Vagina (tissue), 2 donors: ENCODE measurements at regions not wholly inside any gene's neighbourhood (a gene's known extent, or its start where the extent isn't known, plus 50 kb on each side); places are given as distances from the start of the nearest gene placed in this dataset.

ENCODE experiments used
- DNase-seq, 2 donors: peaks; one replicate each; pipeline ENCODE4 v3.0.0-alpha.2; 2017; ENCODE audit errors: extremely low spot score in 2 of 2
- H3K27ac ChIP-seq: fragments of 200-600 bp; sonication (generic); one replicate; pipeline ENCODE4 v1.5.1; 2019
- H3K27me3 ChIP-seq: fragments of 200-600 bp; sonication (generic); one replicate; pipeline ENCODE4 v1.5.1; 2019
- H3K36me3 ChIP-seq, 2 donors: fragments of 200-600 bp; sonication (generic); one replicate each; pipeline ENCODE4 v1.5.1; 2017 to 2019
- H3K4me1 ChIP-seq: fragments of 200-600 bp; sonication (generic); one replicate; pipeline ENCODE4 v1.5.1; 2019
- H3K4me3 ChIP-seq, 2 donors: fragments of 200-600 bp; sonication (generic); 1 replicate in 1 of 2; 2 replicates in 1 of 2; pipeline ENCODE4 v1.5.1; 2016 to 2019
- H3K9me3 ChIP-seq: fragments of 200-600 bp; sonication (generic); one replicate; pipeline ENCODE4 v1.5.1; 2019
- POLR2A ChIP-seq, 2 donors: fragments of 450-650 bp; IDR thresholded peaks; one replicate each; pipeline ENCODE4 v1.6.1; 2017; ENCODE audit warnings: antibody characterized with exemption in 2 of 2, mild to moderate bottlenecking in 2 of 2, moderate library complexity in 2 of 2
- POLR2AphosphoS5 ChIP-seq, 2 donors: sonication (generic); formaldehyde crosslinking; IDR thresholded peaks; one replicate each; pipeline ENCODE4 v1.9.0; 2017; ENCODE audit warnings: antibody characterized with exemption in 2 of 2, mild to moderate bottlenecking in 2 of 2, low read depth in 1 of 2; ENCODE audit not compliant: insufficient read depth in 1 of 2
- intact Hi-C: fragments of 100-400 bp; cut with DNase I; formaldehyde crosslinking; loops from one replicate; pipeline ENCODE4 v1.15.1; 2023
- TF ChIP-seq, protein P1 (sequence below), 3 experiments: fragments of 450-650 bp in 2 of 3; fragments of 200-600 bp in 1 of 3; sonication (generic) in 1 of 3; IDR thresholded peaks; one replicate each; pipeline ENCODE4 v1.5.1; 2017 to 2019; ENCODE audit warnings: antibody characterized with exemption in 3 of 3, mild to moderate bottlenecking in 2 of 3, moderate library complexity in 2 of 3

DNA sequence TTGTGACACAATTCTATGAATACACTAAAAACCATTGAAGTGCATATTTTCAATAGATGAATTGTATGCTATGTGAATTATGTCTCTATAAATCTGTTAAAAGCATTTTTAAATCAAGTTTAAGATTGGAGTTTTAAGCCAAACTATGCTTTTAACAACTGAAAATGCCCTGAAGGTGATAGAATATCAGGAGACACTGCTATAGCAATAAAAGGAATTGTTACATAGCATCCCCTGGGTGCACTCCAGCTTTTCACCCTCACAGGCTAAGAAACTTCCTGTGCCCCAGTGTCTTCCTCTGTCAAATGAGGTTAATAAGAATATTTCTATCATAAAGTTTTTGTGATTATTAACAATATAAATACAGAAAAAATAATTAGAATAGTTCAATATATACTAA, 472.7 kb upstream of the TMPO start:
- no peak for TF ChIP-seq POLR2AphosphoS5 (IDR thresholded peaks at IDR 0.05; ENCODE audit: insufficient read depth in 1 of 2, low read depth in 1 of 2)
- TF ChIP-seq POLR2A (IDR thresholded peaks at IDR 0.05) = no peak
- TF ChIP-seq, protein P1, sequence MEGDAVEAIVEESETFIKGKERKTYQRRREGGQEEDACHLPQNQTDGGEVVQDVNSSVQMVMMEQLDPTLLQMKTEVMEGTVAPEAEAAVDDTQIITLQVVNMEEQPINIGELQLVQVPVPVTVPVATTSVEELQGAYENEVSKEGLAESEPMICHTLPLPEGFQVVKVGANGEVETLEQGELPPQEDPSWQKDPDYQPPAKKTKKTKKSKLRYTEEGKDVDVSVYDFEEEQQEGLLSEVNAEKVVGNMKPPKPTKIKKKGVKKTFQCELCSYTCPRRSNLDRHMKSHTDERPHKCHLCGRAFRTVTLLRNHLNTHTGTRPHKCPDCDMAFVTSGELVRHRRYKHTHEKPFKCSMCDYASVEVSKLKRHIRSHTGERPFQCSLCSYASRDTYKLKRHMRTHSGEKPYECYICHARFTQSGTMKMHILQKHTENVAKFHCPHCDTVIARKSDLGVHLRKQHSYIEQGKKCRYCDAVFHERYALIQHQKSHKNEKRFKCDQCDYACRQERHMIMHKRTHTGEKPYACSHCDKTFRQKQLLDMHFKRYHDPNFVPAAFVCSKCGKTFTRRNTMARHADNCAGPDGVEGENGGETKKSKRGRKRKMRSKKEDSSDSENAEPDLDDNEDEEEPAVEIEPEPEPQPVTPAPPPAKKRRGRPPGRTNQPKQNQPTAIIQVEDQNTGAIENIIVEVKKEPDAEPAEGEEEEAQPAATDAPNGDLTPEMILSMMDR (IDR thresholded peaks at IDR 0.05) = no peak
- no peak for DNase-seq
- Histone ChIP-seq H3K4me3 (no peak overlapping the region), H3K36me3 (no peaks in the 10 kb centered on the region), H3K27me3 (no peaks in the 10 kb centered on the region), H3K4me1 (no peaks in the 10 kb centered on the region), H3K9me3 (no peaks in the 10 kb centered on the region), H3K27ac (no peak overlapping the region)
- intact Hi-C loops = no loop called here

DNA sequence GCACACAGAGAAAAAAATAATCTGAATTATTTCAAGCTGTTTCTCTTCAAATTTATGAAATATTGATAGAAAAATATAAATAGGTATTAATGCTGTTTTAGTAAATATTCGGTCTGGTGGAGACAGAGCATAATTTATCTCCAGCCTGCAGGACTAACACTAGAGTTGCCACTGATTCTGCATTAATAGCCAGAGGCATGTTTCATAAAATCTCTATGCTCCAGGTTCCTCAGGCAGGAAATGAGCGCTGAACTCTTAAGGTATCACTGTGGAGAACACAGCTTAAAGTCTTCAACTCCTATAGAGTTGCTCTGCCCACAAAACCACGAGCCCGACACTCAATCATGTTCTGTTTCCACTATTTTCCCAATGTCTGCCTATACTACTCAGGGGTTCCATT, 470.0 kb upstream of the TMPO start:
- intact Hi-C loops = no loop called here
- H3K4me1 ChIP-seq = no peaks in the 10 kb centered on the region
- no peaks in the 10 kb centered on the region for H3K9me3 ChIP-seq
- no peak overlapping the region for H3K4me3 ChIP-seq
- H3K27ac ChIP-seq = no peak overlapping the region
- no peaks in the 10 kb centered on the region for H3K27me3 ChIP-seq
- no peaks in the 10 kb centered on the region for H3K36me3 ChIP-seq
- TF ChIP-seq, protein P1 (IDR thresholded peaks at IDR 0.05) = no peak
- DNase-seq = no peak

DNA sequence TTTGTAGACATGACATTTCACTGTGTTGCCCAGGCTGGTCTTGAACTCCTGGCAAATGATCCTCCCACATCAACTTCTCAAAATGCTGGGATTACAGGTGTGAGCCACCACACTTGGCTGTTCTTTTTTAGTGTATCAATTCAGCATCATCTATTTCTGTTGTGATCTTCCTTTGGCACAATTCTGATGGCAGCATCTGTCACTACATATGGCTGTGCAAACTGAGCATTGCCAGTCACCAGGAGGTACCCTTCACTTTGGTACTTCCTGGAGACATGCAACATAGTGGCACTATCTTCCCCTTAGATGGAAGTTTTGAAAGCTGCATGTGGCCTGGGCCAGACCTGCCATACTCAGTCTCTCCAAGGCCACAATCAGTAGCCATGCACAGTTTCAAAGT, 467.1 kb upstream of the TMPO start:
- intact Hi-C loops = no loop called here

DNA sequence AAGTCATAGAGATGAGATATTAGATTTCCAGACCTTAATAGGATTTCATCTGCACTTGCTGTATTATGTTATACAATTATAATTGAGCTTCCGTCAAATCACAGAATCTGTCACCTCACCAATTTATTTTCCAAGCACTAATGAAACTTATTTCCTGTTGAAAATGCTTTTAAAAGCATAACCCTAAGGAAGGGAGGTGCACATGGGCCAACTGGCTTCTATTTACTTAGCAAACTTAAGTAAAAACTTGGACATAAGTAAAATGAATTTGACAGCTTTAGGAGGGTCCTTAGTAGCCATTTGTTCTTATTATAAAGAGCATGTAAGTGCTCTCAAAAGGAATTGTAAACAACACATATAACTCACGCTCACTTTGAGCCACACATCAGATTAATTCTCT, 462.2 kb upstream of the TMPO start:
- H3K4me3 ChIP-seq = no peak overlapping the region

More for the DNA sequence above, 467.1 kb upstream of the TMPO start:
- no peak overlapping the region for H3K4me3 ChIP-seq
- no peaks in the 10 kb centered on the region for H3K4me1 ChIP-seq
- no peak for DNase-seq
- H3K36me3 ChIP-seq = no peaks in the 10 kb centered on the region
- TF ChIP-seq POLR2AphosphoS5 (IDR thresholded peaks at IDR 0.05; ENCODE audit: insufficient read depth in 1 of 2, low read depth in 1 of 2) = no peak
- no peak for TF ChIP-seq POLR2A (IDR thresholded peaks at IDR 0.05)
- TF ChIP-seq, protein P1 (IDR thresholded peaks at IDR 0.05) = no peak
- no peak overlapping the region for H3K27ac ChIP-seq
- no peaks in the 10 kb centered on the region for H3K9me3 ChIP-seq
- no peaks in the 10 kb centered on the region for H3K27me3 ChIP-seq

DNA sequence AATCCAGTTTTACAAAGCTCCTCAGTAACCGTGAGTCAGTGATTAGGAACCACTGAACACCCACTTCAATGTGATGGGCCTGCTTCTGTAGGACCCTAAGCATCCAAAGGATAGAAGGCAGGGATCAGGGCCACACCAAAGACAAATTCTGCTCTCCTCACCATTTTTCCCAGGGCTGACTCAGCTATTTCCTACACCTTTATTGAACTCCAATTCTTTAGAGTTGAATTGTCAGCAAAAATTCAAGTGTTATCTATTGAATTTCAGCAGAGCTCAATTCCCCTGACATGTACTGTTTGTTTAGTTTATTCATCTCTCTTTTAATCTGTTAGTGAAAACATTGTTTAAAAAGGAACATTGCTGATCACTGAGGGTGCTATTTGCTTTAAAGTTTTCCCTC, 457.7 kb upstream of the TMPO start:
- TF ChIP-seq POLR2A (IDR thresholded peaks at IDR 0.05) = no peak
- TF ChIP-seq, protein P1 (IDR thresholded peaks at IDR 0.05) = no peak
- TF ChIP-seq POLR2AphosphoS5 (IDR thresholded peaks at IDR 0.05; ENCODE audit: insufficient read depth in 1 of 2, low read depth in 1 of 2) = no peak
- DNase-seq = no peak
- intact Hi-C loops = no loop called here
- Histone ChIP-seq H3K9me3 (no peaks in the 10 kb centered on the region), H3K4me3 (no peak overlapping the region), H3K36me3 (no peaks in the 10 kb centered on the region), H3K27ac (no peak overlapping the region), H3K27me3 (no peaks in the 10 kb centered on the region), H3K4me1 (no peaks in the 10 kb centered on the region)

More for the DNA sequence above, 462.2 kb upstream of the TMPO start:
- H3K27ac ChIP-seq = no peak overlapping the region
- TF ChIP-seq POLR2AphosphoS5 (IDR thresholded peaks at IDR 0.05; ENCODE audit: insufficient read depth in 1 of 2, low read depth in 1 of 2) (no peak), POLR2A (IDR thresholded peaks at IDR 0.05) (no peak)
- TF ChIP-seq, protein P1 (IDR thresholded peaks at IDR 0.05) = no peak
- H3K27me3 ChIP-seq = no peaks in the 10 kb centered on the region
- H3K4me1 ChIP-seq = no peaks in the 10 kb centered on the region
- H3K9me3 ChIP-seq = no peaks in the 10 kb centered on the region
- DNase-seq = no peak
- no peaks in the 10 kb centered on the region for H3K36me3 ChIP-seq
- intact Hi-C loops = no loop called here
